ENCODE measurements at regions not wholly inside any gene's neighbourhood (a gene's known extent, or its start where the extent isn't known, plus 50 kb on each side); places are given as distances from the start of the nearest gene placed in this dataset.

DNA sequence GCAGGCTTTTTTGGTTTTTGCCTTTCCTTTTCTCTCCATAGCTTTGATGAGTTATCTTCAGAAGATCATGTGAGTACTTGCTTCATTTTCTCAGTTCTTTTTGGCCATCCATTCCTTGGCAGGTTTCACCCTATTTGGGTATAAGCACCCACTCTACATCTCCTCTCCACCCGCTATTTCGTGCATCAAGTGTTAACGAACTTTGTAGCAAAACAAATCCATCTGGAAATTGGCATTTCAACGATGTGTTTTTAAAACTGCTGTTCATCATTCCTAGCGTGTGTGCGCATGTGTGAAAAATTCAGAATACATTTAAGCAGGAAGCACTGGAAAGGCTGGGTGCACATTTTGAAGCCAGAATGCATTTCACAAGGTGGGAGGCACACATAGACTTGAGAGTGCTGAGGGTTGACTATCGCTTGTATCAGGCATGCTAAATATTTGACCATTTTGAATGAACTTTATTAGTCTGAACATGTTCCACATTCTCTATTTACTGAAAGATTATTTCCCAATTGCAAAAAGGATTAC is 89.7 kb upstream of the FHIT start:
- H3K27ac Mint-ChIP-seq (ENCODE audit: unreplicated experiment) = no peak overlapping the region
- peaks cover 6% of the 10 kb centered on the region for H3K27me3 Mint-ChIP-seq (ENCODE audit: insufficient read depth, unreplicated experiment)
- H3K4me3 Mint-ChIP-seq (ENCODE audit: unreplicated experiment) = no peak overlapping the region
- Histone ChIP-seq H3K4me1 (no peaks in the 10 kb centered on the region), H3K27me3 (replicated peaks; ENCODE audit: control insufficient read depth, insufficient read depth, low read length) (no peaks in the 10 kb centered on the region), H3K9me3 (no peaks in the 10 kb centered on the region), H3K4me3 (ENCODE audit: low read depth, low read length) (no peak overlapping the region), H3K36me3 (ENCODE audit: control insufficient read depth, insufficient read depth, low read length) (no peaks in the 10 kb centered on the region)
- H3K4me1 Mint-ChIP-seq (ENCODE audit: low read depth, unreplicated experiment) = no peaks in the 10 kb centered on the region
- BruUV-seq (replicated peaks) = no TSS peak
- CTCF ChIA-PET = no interaction called here
- POLR2A ChIA-PET = no interaction called here
- H3K9me3 Mint-ChIP-seq (ENCODE audit: unreplicated experiment) = no peaks in the 10 kb centered on the region
- intact Hi-C loops (cut with micrococcal nuclease; ENCODE audit: unreplicated experiment) = no loop called here
- H3K36me3 Mint-ChIP-seq (ENCODE audit: insufficient read depth, unreplicated experiment) = no peaks in the 10 kb centered on the region
- DNase-seq = no peak
- TF ChIP-seq, protein P1, sequence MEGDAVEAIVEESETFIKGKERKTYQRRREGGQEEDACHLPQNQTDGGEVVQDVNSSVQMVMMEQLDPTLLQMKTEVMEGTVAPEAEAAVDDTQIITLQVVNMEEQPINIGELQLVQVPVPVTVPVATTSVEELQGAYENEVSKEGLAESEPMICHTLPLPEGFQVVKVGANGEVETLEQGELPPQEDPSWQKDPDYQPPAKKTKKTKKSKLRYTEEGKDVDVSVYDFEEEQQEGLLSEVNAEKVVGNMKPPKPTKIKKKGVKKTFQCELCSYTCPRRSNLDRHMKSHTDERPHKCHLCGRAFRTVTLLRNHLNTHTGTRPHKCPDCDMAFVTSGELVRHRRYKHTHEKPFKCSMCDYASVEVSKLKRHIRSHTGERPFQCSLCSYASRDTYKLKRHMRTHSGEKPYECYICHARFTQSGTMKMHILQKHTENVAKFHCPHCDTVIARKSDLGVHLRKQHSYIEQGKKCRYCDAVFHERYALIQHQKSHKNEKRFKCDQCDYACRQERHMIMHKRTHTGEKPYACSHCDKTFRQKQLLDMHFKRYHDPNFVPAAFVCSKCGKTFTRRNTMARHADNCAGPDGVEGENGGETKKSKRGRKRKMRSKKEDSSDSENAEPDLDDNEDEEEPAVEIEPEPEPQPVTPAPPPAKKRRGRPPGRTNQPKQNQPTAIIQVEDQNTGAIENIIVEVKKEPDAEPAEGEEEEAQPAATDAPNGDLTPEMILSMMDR (IDR thresholded peaks at IDR 0.05; ENCODE audit: insufficient read depth in 1 of 2, low read depth in 1 of 2, low read length in 1 of 2, severe bottlenecking in 1 of 2, unreplicated experiment in 1 of 2) = no peak

DNA sequence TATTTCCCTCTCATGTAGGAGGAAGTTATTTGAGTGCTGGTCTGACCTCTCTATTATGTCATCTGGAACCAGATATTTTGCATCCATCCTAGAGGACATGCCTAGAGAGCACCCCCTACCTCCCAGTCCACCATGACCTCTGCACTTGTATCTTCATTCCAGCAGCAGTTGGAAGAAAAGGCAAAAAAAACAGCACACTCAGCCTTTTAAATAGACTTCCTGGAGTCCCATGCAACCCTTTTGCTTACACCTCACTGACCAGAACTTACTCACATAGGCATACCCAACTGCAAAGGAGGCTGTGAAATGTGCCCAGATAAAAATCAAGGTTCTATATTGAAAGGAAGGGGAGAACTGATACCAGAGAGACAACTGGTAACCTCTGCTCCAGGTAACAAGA is 92.3 kb upstream of the FHIT start:
- no TSS peak for BruUV-seq (replicated peaks)
- H3K4me1 ChIP-seq = no peaks in the 10 kb centered on the region
- no peaks in the 10 kb centered on the region for H3K36me3 ChIP-seq (ENCODE audit: control insufficient read depth, insufficient read depth, low read length)
- H3K4me1 Mint-ChIP-seq (ENCODE audit: low read depth, unreplicated experiment) = no peaks in the 10 kb centered on the region
- H3K36me3 Mint-ChIP-seq (ENCODE audit: insufficient read depth, unreplicated experiment) = no peaks in the 10 kb centered on the region
- no peaks in the 10 kb centered on the region for H3K27me3 ChIP-seq (replicated peaks; ENCODE audit: control insufficient read depth, insufficient read depth, low read length)
- H3K9me3 Mint-ChIP-seq (ENCODE audit: unreplicated experiment) = no peaks in the 10 kb centered on the region
- intact Hi-C loops (cut with micrococcal nuclease; ENCODE audit: unreplicated experiment) = no loop called here
- ChIA-PET CTCF (no interaction called here), POLR2A (no interaction called here)
- no peak for DNase-seq
- H3K27ac Mint-ChIP-seq (ENCODE audit: unreplicated experiment) = no peak overlapping the region
- H3K4me3 ChIP-seq (ENCODE audit: low read depth, low read length) = no peak overlapping the region
- peaks cover 6% of the 10 kb centered on the region for H3K27me3 Mint-ChIP-seq (ENCODE audit: insufficient read depth, unreplicated experiment)
- H3K4me3 Mint-ChIP-seq (ENCODE audit: unreplicated experiment) = no peak overlapping the region
- no peaks in the 10 kb centered on the region for H3K9me3 ChIP-seq
- TF ChIP-seq, protein P1 (IDR thresholded peaks at IDR 0.05; ENCODE audit: insufficient read depth in 1 of 2, low read depth in 1 of 2, low read length in 1 of 2, severe bottlenecking in 1 of 2, unreplicated experiment in 1 of 2) = no peak

DNA sequence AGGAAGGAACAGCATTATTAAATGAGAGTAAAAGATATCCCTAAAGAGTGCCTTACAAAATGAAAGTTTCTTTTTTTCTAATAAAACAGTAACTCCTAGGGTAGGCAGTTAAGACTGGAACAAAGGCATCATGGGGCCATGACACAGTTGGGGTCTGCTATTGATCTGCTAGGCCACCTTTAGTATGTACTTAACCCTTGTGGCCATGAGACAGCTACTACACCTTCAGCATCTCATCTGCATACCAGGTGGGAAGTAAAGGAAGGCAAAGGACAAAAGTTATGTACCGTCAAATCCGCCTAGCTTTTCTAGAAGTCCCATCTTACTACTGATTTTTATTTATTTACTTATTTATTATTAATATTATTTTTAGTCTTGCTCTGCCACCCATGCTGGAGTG is 93.8 kb upstream of the FHIT start:
- DNase-seq = no peak
- no peaks in the 10 kb centered on the region for H3K27me3 ChIP-seq (replicated peaks; ENCODE audit: control insufficient read depth, insufficient read depth, low read length)
- Mint-ChIP-seq H3K9me3 (ENCODE audit: unreplicated experiment) (no peaks in the 10 kb centered on the region), H3K27ac (ENCODE audit: unreplicated experiment) (no peak overlapping the region), H3K36me3 (ENCODE audit: insufficient read depth, unreplicated experiment) (no peaks in the 10 kb centered on the region), H3K4me1 (ENCODE audit: low read depth, unreplicated experiment) (no peaks in the 10 kb centered on the region), H3K27me3 (ENCODE audit: insufficient read depth, unreplicated experiment) (peaks cover 9% of the 10 kb centered on the region), H3K4me3 (ENCODE audit: unreplicated experiment) (no peak overlapping the region)
- no peaks in the 10 kb centered on the region for H3K4me1 ChIP-seq
- BruUV-seq (replicated peaks) = no TSS peak
- TF ChIP-seq, protein P1 (IDR thresholded peaks at IDR 0.05; ENCODE audit: insufficient read depth in 1 of 2, low read depth in 1 of 2, low read length in 1 of 2, severe bottlenecking in 1 of 2, unreplicated experiment in 1 of 2) = no peak
- CTCF ChIA-PET = no interaction called here
- no peaks in the 10 kb centered on the region for H3K9me3 ChIP-seq
- H3K36me3 ChIP-seq (ENCODE audit: control insufficient read depth, insufficient read depth, low read length) = no peaks in the 10 kb centered on the region
- POLR2A ChIA-PET = no interaction called here
- no peak overlapping the region for H3K4me3 ChIP-seq (ENCODE audit: low read depth, low read length)
- intact Hi-C loops (cut with micrococcal nuclease; ENCODE audit: unreplicated experiment) = no loop called here
